HFFc6 (cell line): ENCODE measurements at regions not wholly inside any gene's neighbourhood (a gene's known extent, or its start where the extent isn't known, plus 50 kb on each side); places are given as distances from the start of the nearest gene placed in this dataset.

ENCODE experiments used
- DNase-seq: peaks from one replicate; pipeline ENCODE4 v3.0.0-alpha.2; 2018
- H3K27ac Mint-ChIP-seq: 2 replicates; pipeline ENCODE4 v1.8.0; 2020; ENCODE audit warnings: mild to moderate bottlenecking, mixed read lengths
- H3K27me3 Mint-ChIP-seq: 2 replicates; pipeline ENCODE4 v1.8.0; 2021; ENCODE audit warnings: mild to moderate bottlenecking, moderate library complexity, mixed read lengths; ENCODE audit not compliant: insufficient read depth
- H3K36me3 Mint-ChIP-seq: 2 replicates; pipeline ENCODE4 v1.8.0; 2021; ENCODE audit warnings: low read depth, mixed read lengths
- H3K4me1 Mint-ChIP-seq: 2 replicates; pipeline ENCODE4 v1.8.0; 2020; ENCODE audit warnings: low read depth, mixed read lengths
- H3K4me3 Mint-ChIP-seq: 2 replicates; pipeline ENCODE4 v1.8.0; 2020; ENCODE audit warnings: mild to moderate bottlenecking, moderate library complexity, mixed read lengths
- H3K9me3 Mint-ChIP-seq: 2 replicates; pipeline ENCODE4 v1.8.0; 2020; ENCODE audit warnings: mild to moderate bottlenecking, mixed read lengths
- CTCF ChIP-seq: fragments of 200-600 bp; sonication (generic); IDR thresholded peaks from 2 replicates; pipeline ENCODE4 v1.5.0; 2021; ENCODE audit warnings: antibody characterized with exemption, mild to moderate bottlenecking

GRCh38 chr3:66165660-66166059 is 55.1 kb upstream of the SLC25A26 start:
- Mint-ChIP-seq H3K9me3 (no peaks in the 10 kb centered on the region; the same call in 1 of the 2 replicates), H3K4me3 (no peak overlapping the region), H3K27me3 (peaks cover 25% of the 10 kb centered on the region), H3K27ac (no peak overlapping the region), H3K4me1 (no peaks in the 10 kb centered on the region), H3K36me3 (no peaks in the 10 kb centered on the region)
- TF ChIP-seq CTCF, result no peak
- DNase-seq, result no peak

- no peaks in the 10 kb centered on the region; the same call in 1 of the 2 replicates for H3K9me3 Mint-ChIP-seq
- H3K4me3 Mint-ChIP-seq, result no peak overlapping the region
- no peak for DNase-seq
- TF ChIP-seq CTCF, result no peak
- peaks cover 26% of the 10 kb centered on the region for H3K27me3 Mint-ChIP-seq
- H3K36me3 Mint-ChIP-seq, result no peaks in the 10 kb centered on the region
- H3K4me1 Mint-ChIP-seq, result no peaks in the 10 kb centered on the region
- no peak overlapping the region for H3K27ac Mint-ChIP-seq
Measured at GRCh38 chr3:66164155-66164554, 56.6 kb upstream of the SLC25A26 start.

DNA sequence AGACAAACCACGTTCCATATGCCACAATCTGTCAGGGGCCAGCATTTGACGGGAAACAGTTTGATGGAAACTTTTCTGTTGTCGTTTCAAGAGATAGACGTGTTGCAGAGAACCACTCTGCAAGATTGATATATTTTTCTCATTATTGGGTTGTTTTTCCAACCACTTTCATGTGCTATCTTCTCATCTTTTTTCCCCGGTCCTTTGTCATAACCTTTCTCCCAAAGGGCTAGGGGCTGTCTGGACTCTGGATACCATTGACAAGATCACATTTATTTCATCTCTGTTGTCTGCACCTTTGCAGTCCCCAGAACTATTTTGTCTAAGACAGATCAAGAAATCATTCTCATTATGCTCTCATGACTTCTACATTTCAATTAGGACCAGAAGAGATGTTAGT is 57.6 kb upstream of the SLC25A26 start:
- TF ChIP-seq CTCF, result no peak
- Mint-ChIP-seq H3K27me3 (peaks cover 26% of the 10 kb centered on the region), H3K36me3 (no peaks in the 10 kb centered on the region)

DNA sequence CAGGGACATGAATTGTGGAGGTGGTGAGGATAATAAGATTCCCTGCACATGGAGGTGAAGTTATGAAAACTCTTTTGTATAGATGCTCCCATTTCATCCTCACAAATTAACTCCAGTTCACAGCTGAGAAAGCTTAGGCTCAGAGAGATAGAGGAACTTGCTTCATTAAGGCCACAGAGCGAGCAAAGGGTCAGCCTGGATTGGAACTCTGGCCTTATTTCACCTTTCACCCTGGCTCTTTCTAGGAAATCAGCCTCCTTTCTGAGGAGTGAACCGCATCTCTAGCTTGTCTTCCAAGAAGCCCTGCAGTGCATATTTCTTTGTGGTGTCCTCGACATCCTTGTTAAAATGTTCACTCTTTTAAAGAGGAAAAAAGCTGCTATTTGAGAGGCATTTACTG is 58.0 kb upstream of the SLC25A26 start:
- Mint-ChIP-seq H3K27me3 (peaks cover 26% of the 10 kb centered on the region), H3K4me3 (no peak overlapping the region), H3K4me1 (no peaks in the 10 kb centered on the region), H3K9me3 (no peaks in the 10 kb centered on the region; the same call in 1 of the 2 replicates), H3K36me3 (no peaks in the 10 kb centered on the region), H3K27ac (no peak overlapping the region)
- TF ChIP-seq CTCF, result no peak
- DNase-seq, result no peak

More for the DNA sequence above, 57.6 kb upstream of the SLC25A26 start:
- Mint-ChIP-seq H3K27ac (no peak overlapping the region), H3K4me1 (no peaks in the 10 kb centered on the region), H3K9me3 (no peaks in the 10 kb centered on the region; the same call in 1 of the 2 replicates), H3K4me3 (no peak overlapping the region)
- DNase-seq, result no peak

DNA sequence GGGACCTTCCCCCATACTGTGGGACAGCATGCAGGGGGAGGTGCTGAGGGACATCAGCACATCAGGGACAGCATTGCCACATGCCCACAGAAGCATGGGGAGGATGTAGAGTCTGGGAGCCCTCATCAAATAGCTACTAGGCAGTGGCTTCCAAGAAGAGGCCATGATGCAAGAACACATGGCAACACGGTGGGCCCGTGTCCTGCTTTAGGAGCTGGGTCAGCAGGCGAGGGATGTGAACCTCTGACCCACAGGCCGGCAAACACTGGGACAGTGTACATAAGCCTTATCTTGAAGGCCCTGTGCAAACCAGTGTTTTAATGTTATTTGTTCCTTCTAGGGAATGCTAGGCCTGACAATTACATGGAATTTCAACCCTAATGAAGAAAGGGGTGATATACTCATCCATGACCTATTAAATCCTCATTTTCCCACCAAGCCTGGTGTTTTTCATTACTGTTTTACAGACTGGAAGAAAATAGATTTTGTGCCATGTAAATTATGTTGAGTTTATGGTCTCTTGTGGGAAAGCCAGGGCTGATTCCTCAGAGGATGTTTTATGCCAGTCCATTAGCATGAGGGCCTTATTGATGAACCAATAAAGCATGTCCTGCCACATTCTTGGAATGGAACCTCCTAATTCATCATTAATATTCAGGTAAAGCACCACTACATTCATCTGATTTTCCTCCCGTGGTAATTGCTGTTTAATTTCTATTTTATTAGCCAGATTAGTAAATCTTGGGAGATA is 61.7 kb upstream of the SLC25A26 start:
- no peaks in the 10 kb centered on the region for H3K9me3 Mint-ChIP-seq
- TF ChIP-seq CTCF, result no peak
- H3K4me3 Mint-ChIP-seq, result no peak overlapping the region
- H3K4me1 Mint-ChIP-seq, result peaks cover 10% of the 10 kb centered on the region
- no peaks in the 10 kb centered on the region for H3K36me3 Mint-ChIP-seq
- H3K27me3 Mint-ChIP-seq, result peaks cover 13% of the 10 kb centered on the region
- no peak for DNase-seq
- no peak overlapping the region for H3K27ac Mint-ChIP-seq
